ENCODE measurements at regions not wholly inside any gene's neighbourhood (a gene's known extent, or its start where the extent isn't known, plus 50 kb on each side); places are given as distances from the start of the nearest gene placed in this dataset.
A peak's percentile ranks its signal among the peaks of the same experiment; 100 is the strongest.
"Not testable (repeated sequence)": the region's sequence is repeated elsewhere in the genome, so short reads cannot be mapped to it uniquely, and the experiment has no call there.

- DNase-seq = peak; percentile 44
Observed at GRCh38 chr4:101730291-101731117, 60.0 kb upstream of the BANK1 start.

DNA sequence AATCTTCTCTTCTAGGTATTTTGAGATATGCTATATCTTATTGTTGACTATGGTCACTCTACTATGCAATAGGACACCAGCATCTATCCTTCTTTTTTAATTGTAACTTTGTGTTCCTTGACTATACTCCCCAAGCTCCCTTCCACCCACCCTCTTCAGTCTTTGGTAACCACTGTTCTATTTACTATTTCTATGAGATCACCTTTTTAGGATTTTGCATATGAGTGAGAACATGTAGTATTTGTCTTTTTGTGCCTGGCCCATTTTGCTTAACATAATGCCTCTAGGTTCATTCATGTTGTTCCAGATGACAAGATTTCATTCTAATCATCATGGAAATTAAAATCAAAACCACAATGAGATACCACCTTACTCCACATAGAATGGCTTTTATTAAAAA is 63.3 kb upstream of the BANK1 start:
- no peak for DNase-seq

GRCh38 chr4:101724093-101724492 is 66.4 kb upstream of the BANK1 start:
- no peak for DNase-seq

- DNase-seq = no peak
Observed at GRCh38 chr4:101718810-101719209, 71.7 kb upstream of the BANK1 start.

DNA sequence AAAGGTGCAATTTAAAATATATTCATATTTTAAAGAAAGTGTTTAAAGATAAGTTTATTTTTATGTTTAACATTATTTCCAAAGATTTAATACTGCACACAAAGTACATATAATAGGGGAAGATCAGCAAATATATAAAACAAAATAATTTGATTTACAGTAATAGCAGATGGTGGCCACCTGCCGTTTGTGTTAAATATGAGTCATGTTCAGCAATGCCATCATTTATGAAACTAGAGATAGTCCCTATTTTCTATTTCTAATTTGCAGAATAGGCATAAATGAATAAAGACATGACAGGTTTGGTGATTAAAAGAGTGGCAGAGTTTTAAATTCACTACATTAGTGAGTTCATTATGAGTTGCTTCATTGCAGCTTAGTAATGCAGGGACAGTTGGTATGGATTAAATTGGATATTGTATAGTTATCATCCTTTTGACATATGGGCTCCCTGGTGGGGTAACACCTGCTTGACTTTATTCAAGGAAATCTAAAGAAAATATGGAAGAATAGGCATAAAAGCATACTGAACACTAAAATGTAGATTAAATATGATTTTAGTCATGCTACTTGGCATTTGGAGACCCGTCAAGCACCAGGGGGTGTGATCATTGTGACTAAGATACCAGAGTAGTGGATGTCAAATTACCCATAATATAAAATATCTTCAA is 78.8 kb upstream of the BANK1 start:
- peak; percentile 61 for DNase-seq

DNA sequence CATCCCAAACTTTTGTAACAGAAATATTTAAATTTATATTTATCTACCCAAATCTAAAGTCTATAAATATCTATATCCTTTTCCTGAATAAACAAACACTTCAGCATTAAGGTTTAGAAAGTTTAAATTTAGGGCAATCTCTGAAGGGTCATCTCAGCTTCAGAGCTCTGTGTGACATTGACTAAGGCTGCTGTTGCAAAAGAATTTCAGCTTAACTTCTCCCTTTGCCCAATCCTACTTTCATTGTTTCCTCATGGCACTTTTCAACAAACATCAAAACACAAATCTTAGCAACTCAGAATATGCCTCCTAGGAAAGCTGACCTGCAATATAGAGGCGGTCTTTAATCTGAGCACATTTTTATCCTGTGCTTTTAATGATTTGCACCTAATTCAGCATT is 79.7 kb upstream of the BANK1 start:
- DNase-seq = no peak

GRCh38 chr4:101708293-101709039 is 82.1 kb upstream of the BANK1 start:
- DNase-seq = no peak

DNA sequence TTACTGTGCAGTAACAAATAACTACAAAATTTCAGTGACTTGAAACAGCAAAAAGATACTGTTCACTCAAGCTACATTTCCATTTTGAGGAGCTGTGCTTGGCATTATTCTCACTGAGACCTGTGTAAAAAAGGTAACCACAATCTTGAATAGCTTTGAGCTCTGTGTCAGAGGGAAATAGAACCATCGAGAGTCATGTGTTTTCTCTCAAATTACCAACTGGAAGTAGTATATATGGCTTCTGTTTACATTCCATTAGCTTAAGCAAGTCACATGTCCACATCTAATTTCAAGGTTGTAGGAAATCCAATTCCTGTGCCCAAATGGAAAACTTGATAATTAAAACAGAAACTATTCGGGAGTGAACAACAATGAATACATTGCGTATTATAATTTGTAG is 82.9 kb upstream of the BANK1 start:
- no peak for DNase-seq

DNA sequence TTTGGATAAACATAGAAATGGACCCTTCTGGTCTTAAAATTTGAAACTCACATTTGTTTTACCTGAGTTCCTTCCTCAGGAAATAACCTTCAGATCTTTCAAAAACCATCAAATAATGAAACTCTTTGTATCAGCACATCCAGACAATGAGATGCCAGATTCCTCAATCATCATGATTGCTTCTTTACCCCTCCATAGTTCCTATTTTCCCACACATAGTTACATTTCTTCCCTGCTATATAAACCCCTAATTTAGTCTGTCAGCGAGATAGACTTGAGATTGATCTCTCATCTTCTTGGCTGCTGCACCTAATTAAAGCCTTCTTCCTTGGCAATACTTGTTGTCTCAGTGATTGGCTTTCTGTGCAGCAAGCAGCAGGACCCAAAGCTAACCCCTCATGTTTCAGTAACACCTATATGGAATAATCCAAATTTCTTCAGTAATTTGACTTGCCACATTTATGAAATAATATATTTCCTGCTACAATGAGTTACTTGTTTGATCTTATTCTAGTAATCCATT is 83.9 kb upstream of the BANK1 start:
- no peak for DNase-seq

- DNase-seq = no peak
Observed at GRCh38 chr4:101701551-101701950, 89.0 kb upstream of the BANK1 start.

GRCh38 chr4:101699441-101700124 is 90.9 kb upstream of the BANK1 start:
- no peak for DNase-seq

GRCh38 chr4:101697266-101697665 is 93.3 kb upstream of the BANK1 start:
- no peak for DNase-seq

- no peak for DNase-seq
Observed at GRCh38 chr4:101696276-101697010, 94.1 kb upstream of the BANK1 start.

DNA sequence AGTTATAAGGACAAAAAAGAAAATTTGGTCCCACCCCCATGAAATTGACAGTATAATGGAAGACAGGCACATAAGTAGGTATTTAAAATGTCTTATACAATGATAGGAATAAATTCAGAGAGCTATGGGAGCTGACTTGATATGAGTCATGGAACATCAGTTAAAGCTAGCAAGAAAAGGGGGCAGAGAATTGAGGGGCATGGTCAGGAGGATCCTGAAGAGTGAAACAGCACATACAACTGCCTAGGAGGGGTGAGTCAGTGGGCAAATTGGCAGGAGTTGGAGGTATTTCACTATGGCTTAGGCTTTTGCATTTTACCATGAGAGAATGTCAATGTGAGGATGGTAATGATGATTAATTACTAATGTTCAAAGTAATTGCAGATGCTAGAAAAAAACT is 95.4 kb upstream of the BANK1 start:
- DNase-seq = no peak

GRCh38 chr4:101694403-101694802 is 96.1 kb upstream of the BANK1 start:
- DNase-seq = not testable (repeated sequence)

DNA sequence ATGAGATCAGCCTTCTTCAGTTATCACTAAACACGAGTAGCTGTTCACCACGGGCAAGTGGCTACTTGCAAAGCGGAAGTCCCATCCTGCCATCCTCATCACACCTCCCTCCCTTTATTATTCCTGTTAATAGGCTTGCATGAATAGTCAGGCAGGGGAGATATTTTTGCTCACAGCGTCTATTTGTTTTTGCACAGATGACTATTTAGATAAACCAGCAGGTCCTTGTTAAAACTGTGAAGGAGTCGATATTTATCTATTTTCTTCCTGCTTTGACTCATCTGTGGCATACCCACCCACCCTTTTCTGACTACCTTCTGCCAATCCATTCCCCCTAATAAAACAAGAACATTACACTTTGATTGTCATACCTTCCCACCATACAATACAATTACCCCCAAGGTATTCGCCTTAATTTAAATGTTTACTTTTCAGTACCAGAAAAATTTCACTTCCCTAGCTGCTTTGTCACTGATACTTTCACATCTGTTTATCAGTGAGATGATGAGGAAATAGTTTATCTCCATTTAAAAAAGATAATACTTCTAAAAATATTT is 96.6 kb upstream of the BANK1 start:
- DNase-seq = no peak

- no peak for DNase-seq
Observed at GRCh38 chr4:101689220-101689619, 101.3 kb upstream of the BANK1 start.

GRCh38 chr4:101685126-101685525 is 105.4 kb upstream of the BANK1 start:
- no peak for DNase-seq

DNA sequence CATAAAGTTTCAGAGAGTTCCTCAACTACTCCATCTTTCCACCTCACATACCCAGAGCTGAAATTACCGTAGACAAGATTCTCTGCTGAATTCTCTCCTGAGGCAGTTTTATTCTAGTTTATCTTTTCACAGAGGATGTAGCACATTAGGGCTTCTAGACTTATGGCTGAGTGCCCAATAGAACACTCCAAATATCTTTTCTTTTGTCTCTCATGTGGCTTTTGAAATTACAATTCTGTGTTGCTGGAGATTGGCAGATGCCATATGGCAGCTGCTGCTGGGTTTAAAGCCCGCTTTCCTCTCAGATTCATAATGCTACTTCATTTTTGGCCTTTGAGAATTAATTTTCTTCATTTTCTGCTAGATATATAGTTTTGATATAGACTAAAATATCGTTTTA is 107.6 kb upstream of the BANK1 start:
- no peak for DNase-seq

DNA sequence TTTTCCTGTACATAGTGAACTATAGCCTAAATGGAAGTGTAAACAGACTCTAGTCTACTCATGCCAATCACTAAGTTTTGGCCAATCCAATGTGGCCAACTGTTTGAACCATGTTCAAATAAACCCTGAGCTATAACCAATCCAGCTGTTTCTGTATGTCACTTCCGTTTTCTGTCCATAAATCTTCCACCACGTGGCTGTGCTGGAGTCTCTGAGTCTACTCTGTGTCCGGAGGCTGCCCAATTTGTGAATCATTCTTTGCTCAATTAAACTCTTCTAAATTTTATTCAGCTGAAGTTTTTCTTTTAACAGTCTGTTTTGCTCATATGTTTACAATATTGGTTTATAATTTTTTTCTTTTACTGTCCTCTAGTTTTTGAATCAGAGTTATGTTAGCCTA is 112.3 kb upstream of the BANK1 start:
- DNase-seq = no peak

- DNase-seq = no peak
Observed at GRCh38 chr4:101670897-101671296, 119.6 kb upstream of the BANK1 start.

- DNase-seq = no peak
Observed at GRCh38 chr4:101670370-101670769, 120.2 kb upstream of the BANK1 start.

All from SHP77 treated with DMSO at 0.1 percent for 48 hours (cell line).